HepG2 (cell line): ENCODE measurements at regions not wholly inside any gene's neighbourhood (a gene's known extent, or its start where the extent isn't known, plus 50 kb on each side); places are given as distances from the start of the nearest gene placed in this dataset.

Experiments
- ATAC-seq: fragments of 200-7000 bp; cut with Tn5 transposase; 3 replicates; pipeline ENCODE4 v1.9.1; 2020; ENCODE audit warnings: mild to moderate bottlenecking, moderate library complexity
- BruUV-seq: library from RNA; stranded (reverse); fragments of 400-500 nt; replicated peaks from 2 replicates; lab custom pipeline; 2021; lab: Mats Ljungman, UMichigan
- CTCF ChIA-PET: fragments of 300-600 bp; formaldehyde crosslinking; extraction: SDS; loops from one replicate; lab custom pipeline; 2021; ENCODE audit warnings: low total read pairs, inconsistent platforms, low intra/inter-chr PET ratio; lab: Yijun Ruan, JAX
- POLR2A ChIA-PET: fragments of 350-600 bp; sonication (Branson Sonifier 250); formaldehyde crosslinking; loops from one replicate; lab custom pipeline; 2020; ENCODE audit warnings: antibody characterized with exemption, inconsistent platforms; lab: Yijun Ruan, JAX
- DNase-seq: peaks from one replicate; pipeline ENCODE4 v3.0.0-alpha.2; 2015; ENCODE audit warnings: low spot score
- FAIRE-seq: peaks from 3 replicates; lab custom pipeline; 2011; peaks lifted over from hg19 to GRCh38; lab: Jason Lieb, UNC
- H2AFZ ChIP-seq: one replicate; pipeline ENCODE4 v1.6.1; 2011; ENCODE audit warnings: low read length, inconsistent platforms
- H3K27ac ChIP-seq: fragments of 300-600 bp; 3 replicates; pipeline ENCODE4 v1.8.0; 2011; ENCODE audit warnings: mixed run types, mild to moderate bottlenecking, mixed read lengths, low read length, inconsistent platforms; ENCODE audit not compliant: insufficient read depth; ENCODE audit errors: extremely low read length
- H3K27me3 ChIP-seq, 2 experiments: fragments of 200-600 bp in 1 of 2; 2 replicates in 1 of 2; 3 replicates in 1 of 2; pipeline versions ENCODE4 v1.6.0 to v1.8.0; 2011; ENCODE audit warnings: low read length in 2 of 2, mild to moderate bottlenecking in 2 of 2, moderate library complexity in 2 of 2, inconsistent platforms in 1 of 2; ENCODE audit not compliant: insufficient read depth in 2 of 2, control insufficient read depth in 1 of 2
- H3K36me3 ChIP-seq, 2 experiments: fragments of 200-600 bp in 1 of 2; replicated peaks in 1 of 2; 2 replicates in 1 of 2; 3 replicates in 1 of 2; pipeline versions ENCODE4 v1.5.1 to v1.8.0; 2011; ENCODE audit warnings: low read length in 2 of 2, inconsistent platforms in 1 of 2; ENCODE audit not compliant: insufficient read depth in 2 of 2, control insufficient read depth in 1 of 2
- H3K4me1 ChIP-seq: 2 replicates; pipeline ENCODE4 v1.5.1; 2012; ENCODE audit warnings: low read length, inconsistent platforms; ENCODE audit not compliant: insufficient read depth
- H3K4me2 ChIP-seq: 2 replicates; pipeline ENCODE4 v1.6.0; 2011; ENCODE audit warnings: low read depth, low read length, inconsistent platforms
- H3K4me3 ChIP-seq, 3 experiments: fragments of 200-600 bp in 1 of 3; sonication (generic), shearing (Covaris generic) in 1 of 3; replicated peaks in 1 of 3; 2 replicates each; pipeline ENCODE4 v1.5.1; 2011 to 2016; ENCODE audit warnings: low read length in 3 of 3, inconsistent platforms in 2 of 3, low read depth in 2 of 3, mild to moderate bottlenecking in 2 of 3, control low read depth in 1 of 3, mixed read lengths in 1 of 3; ENCODE audit not compliant: insufficient read depth in 1 of 3
- H3K79me2 ChIP-seq: one replicate; pipeline ENCODE4 v1.6.1; 2011; ENCODE audit warnings: low read length, inconsistent platforms; ENCODE audit not compliant: insufficient read depth
- H3K9ac ChIP-seq: 2 replicates; pipeline ENCODE4 v1.6.0; 2011; ENCODE audit warnings: mild to moderate bottlenecking, low read depth, low read length, inconsistent platforms; ENCODE audit not compliant: insufficient read depth
- H3K9me3 ChIP-seq: 2 replicates; pipeline ENCODE4 v1.5.1; 2012; ENCODE audit warnings: mild to moderate bottlenecking, low read length
- H4K20me1 ChIP-seq: 2 replicates; pipeline ENCODE4 v1.6.0; 2011; ENCODE audit warnings: inconsistent platforms, mild to moderate bottlenecking, low read length, moderate library complexity; ENCODE audit not compliant: insufficient read depth
- GLMP ChIP-seq: sonication (generic); formaldehyde crosslinking; IDR thresholded peaks from 2 replicates; pipeline ENCODE4 v1.9.0; 2021; ENCODE audit warnings: missing genetic modification reagents, mild to moderate bottlenecking, borderline replicate concordance
- HOXA7 ChIP-seq: sonication (generic); formaldehyde crosslinking; IDR thresholded peaks from 2 replicates; pipeline ENCODE4 v1.8.1; 2022; ENCODE audit warnings: mild to moderate bottlenecking, missing genetic modification reagents, moderate library complexity
- NFYC ChIP-seq: IDR thresholded peaks from 2 replicates; pipeline ENCODE4 v1.6.1; 2016; ENCODE audit warnings: missing genetic modification reagents, missing compliant biosample characterization
- POLR2AphosphoS2 ChIP-seq: IDR thresholded peaks from 2 replicates; pipeline ENCODE4 v1.6.1; 2011; ENCODE audit warnings: low read depth, low read length, improper control_type of control experiment
- REXO4 ChIP-seq: sonication (generic); formaldehyde crosslinking; IDR thresholded peaks from 2 replicates; pipeline ENCODE4 v1.8.0; 2022; ENCODE audit warnings: missing genetic modification reagents, mild to moderate bottlenecking, borderline replicate concordance
- SAP130 ChIP-seq: IDR thresholded peaks from 2 replicates; pipeline ENCODE4 v1.6.1; 2016; ENCODE audit warnings: low read depth
- SETDB1 ChIP-seq: sonication (generic); formaldehyde crosslinking; IDR thresholded peaks from 2 replicates; pipeline ENCODE4 v1.5.1; 2020; ENCODE audit warnings: missing genetic modification reagents, mild to moderate bottlenecking, borderline replicate concordance
- ZBTB49 ChIP-seq: sonication (generic); formaldehyde crosslinking; IDR thresholded peaks from 2 replicates; pipeline ENCODE4 v1.4.0; 2020; ENCODE audit warnings: missing genetic modification reagents, borderline replicate concordance
- ZNF136 ChIP-seq: sonication (generic); formaldehyde crosslinking; IDR thresholded peaks from 2 replicates; pipeline ENCODE4 v1.8.1; 2022; ENCODE audit warnings: low read depth, mild to moderate bottlenecking, moderate library complexity, missing genetic modification reagents
- ZNF770 ChIP-seq: sonication (generic); formaldehyde crosslinking; IDR thresholded peaks from 2 replicates; pipeline ENCODE4 v1.5.0; 2020; ENCODE audit warnings: mild to moderate bottlenecking, missing genetic modification reagents
- ZNF878 ChIP-seq: sonication (generic); formaldehyde crosslinking; IDR thresholded peaks from 2 replicates; pipeline ENCODE4 v1.8.1; 2023; ENCODE audit warnings: mild to moderate bottlenecking, missing genetic modification reagents, moderate library complexity
- WGBS: methylation state at CpG from one replicate; pipeline ENCODE4 v1.1.6; 2017; ENCODE audit warnings: low lambda C conversion rate; 5-methylcytosine and 5-hydroxymethylcytosine counted together
- in situ Hi-C: cut with HindIII; loops from 2 replicates; pipeline ENCODE4 v1.10.0; 2017; ENCODE audit warnings: low pct_unique_long_range_greater_than_20kb; ENCODE audit not compliant: extremely low pct_ligation_motif_present
- intact Hi-C: fragments of 100-400 bp; cut with micrococcal nuclease; formaldehyde crosslinking; loops from one replicate; pipeline ENCODE4 v1.10.0; 2022; ENCODE audit not compliant: unreplicated experiment
- TF ChIP-seq, protein P1 (sequence below): IDR thresholded peaks from 2 replicates; pipeline ENCODE4 v1.6.1; 2016; ENCODE audit warnings: control low read depth

GRCh38 chr7:21066221-21066620, 279.5 kb upstream of the SP8 start:
- Histone ChIP-seq H3K9ac (no peak overlapping the region), H2AFZ (no peak overlapping the region), H3K4me1 (no peaks in the 10 kb centered on the region), H4K20me1 (no peaks in the 10 kb centered on the region), H3K4me2 (no peak overlapping the region), H3K36me3 (no peaks in the 10 kb centered on the region), H3K27ac (no peak overlapping the region), H3K4me3 (no peak overlapping the region), H3K9me3 (no peaks in the 10 kb centered on the region), H3K27me3 (no peaks in the 10 kb centered on the region), H3K79me2 (no peaks in the 10 kb centered on the region)
- BruUV-seq = no TSS peak
- no peak for ATAC-seq
- ChIA-PET POLR2A (no interaction called here), CTCF (no interaction called here)
- WGBS = 32% methylated on average over 4 of the region's 4 CpGs
- FAIRE-seq = no peak
- TF ChIP-seq GLMP (CRISPR knock-in tag) = no peak
- TF ChIP-seq, protein P1, sequence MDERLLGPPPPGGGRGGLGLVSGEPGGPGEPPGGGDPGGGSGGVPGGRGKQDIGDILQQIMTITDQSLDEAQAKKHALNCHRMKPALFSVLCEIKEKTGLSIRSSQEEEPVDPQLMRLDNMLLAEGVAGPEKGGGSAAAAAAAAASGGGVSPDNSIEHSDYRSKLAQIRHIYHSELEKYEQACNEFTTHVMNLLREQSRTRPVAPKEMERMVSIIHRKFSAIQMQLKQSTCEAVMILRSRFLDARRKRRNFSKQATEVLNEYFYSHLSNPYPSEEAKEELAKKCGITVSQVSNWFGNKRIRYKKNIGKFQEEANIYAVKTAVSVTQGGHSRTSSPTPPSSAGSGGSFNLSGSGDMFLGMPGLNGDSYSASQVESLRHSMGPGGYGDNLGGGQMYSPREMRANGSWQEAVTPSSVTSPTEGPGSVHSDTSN (CRISPR knock-in tag) = no peak
- TF ChIP-seq SETDB1 (CRISPR knock-in tag) = no peak
- in situ Hi-C loops (no loop called here), intact Hi-C loops (no loop called here)
- DNase-seq = no peak

DNA sequence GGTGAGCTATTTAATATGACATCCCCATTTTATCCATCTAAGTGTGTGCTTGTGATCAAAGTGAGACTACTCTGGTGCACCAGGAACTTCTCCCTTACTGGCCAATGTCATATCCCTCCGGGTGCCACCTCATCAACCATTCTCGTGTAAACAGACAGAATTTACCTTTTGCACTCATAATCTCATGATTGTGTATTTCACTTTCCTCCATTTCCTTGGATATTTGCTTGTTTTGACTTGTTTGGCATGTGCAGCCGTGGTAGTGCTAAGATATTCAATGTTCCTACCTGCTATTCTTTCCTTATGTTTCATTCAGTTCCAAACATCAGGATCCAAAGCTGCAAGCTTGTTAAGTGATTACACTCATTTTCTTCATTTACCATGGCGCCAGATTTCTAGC, 280.5 kb upstream of the SP8 start:
- H3K9ac ChIP-seq = no peak overlapping the region
- DNase-seq (no peak), FAIRE-seq (no peak), ATAC-seq (no peak)
- no peaks in the 10 kb centered on the region for H4K20me1 ChIP-seq
- H3K4me1 ChIP-seq = no peaks in the 10 kb centered on the region
- ChIA-PET POLR2A (no interaction called here), CTCF (no interaction called here)
- no peaks in the 10 kb centered on the region for H3K27me3 ChIP-seq
- no peaks in the 10 kb centered on the region for H3K36me3 ChIP-seq
- no peak overlapping the region for H2AFZ ChIP-seq
- intact Hi-C loops (no loop called here), in situ Hi-C loops (no loop called here)
- no peak overlapping the region for H3K4me3 ChIP-seq
- WGBS = 8% methylated on average over 4 of the region's 4 CpGs
- no peaks in the 10 kb centered on the region; the same call in 1 of the 2 replicates for H3K9me3 ChIP-seq
- H3K79me2 ChIP-seq = no peaks in the 10 kb centered on the region
- H3K27ac ChIP-seq = no peak overlapping the region
- no TSS peak for BruUV-seq
- no peak overlapping the region for H3K4me2 ChIP-seq
- TF ChIP-seq HOXA7 (CRISPR knock-in tag) (no peak), ZNF878 (no peak), ZBTB49 (CRISPR knock-in tag) (no peak), POLR2AphosphoS2 (no peak), ZNF770 (CRISPR knock-in tag) (no peak), SAP130 (CRISPR knock-in tag) (no peak), ZNF136 (CRISPR knock-in tag) (no peak), NFYC (CRISPR knock-in tag) (no peak), REXO4 (CRISPR knock-in tag) (no peak)
